ENCODE measurements at regions not wholly inside any gene's neighbourhood (a gene's known extent, or its start where the extent isn't known, plus 50 kb on each side); places are given as distances from the start of the nearest gene placed in this dataset.

DNA sequence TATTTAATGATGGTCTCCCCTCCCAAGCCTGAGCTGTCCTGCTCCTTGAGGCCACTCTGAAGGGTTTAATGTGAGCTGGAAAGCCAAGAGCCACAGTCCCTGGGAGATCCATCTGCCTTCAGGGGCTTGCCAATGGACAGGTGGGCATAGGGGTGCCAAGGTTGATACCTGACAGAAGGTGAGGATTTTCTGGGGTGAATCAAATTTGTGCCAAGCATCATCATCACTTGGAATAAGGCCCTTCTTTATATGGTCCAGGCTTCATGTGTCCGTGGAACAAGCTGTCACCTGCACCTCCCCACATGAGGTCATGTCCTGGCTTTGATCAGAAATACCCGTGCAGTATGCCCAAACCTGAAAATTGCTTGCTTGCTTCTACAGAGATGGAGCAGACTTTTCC lies 71.9 kb upstream of the CTNNB1 start:
- in situ Hi-C loops (cut with MboI; ENCODE audit: low sequenced_read_pairs) = no loop called here
- no peaks in the 10 kb centered on the region for H3K36me3 ChIP-seq (replicated peaks)
- DNase-seq (ENCODE audit: low spot score in 2 of 2) = no peak
- no peaks in the 10 kb centered on the region for H3K9me3 ChIP-seq
- no peaks in the 10 kb centered on the region for H3K4me1 ChIP-seq
- H3K4me3 ChIP-seq = no peak overlapping the region
- H3K27me3 ChIP-seq (ENCODE audit: low read depth) = no peaks in the 10 kb centered on the region

GRCh38 chr3:41129731-41130130 lies 69.6 kb upstream of the CTNNB1 start:
- H3K9me3 ChIP-seq = no peaks in the 10 kb centered on the region
- in situ Hi-C loops (cut with MboI; ENCODE audit: low sequenced_read_pairs) = no loop called here
- no peaks in the 10 kb centered on the region for H3K4me1 ChIP-seq
- no peak for DNase-seq (ENCODE audit: low spot score in 2 of 2)
- H3K27me3 ChIP-seq (ENCODE audit: low read depth) = no peaks in the 10 kb centered on the region
- no peaks in the 10 kb centered on the region for H3K36me3 ChIP-seq (replicated peaks)
- H3K4me3 ChIP-seq = no peak overlapping the region

DNA sequence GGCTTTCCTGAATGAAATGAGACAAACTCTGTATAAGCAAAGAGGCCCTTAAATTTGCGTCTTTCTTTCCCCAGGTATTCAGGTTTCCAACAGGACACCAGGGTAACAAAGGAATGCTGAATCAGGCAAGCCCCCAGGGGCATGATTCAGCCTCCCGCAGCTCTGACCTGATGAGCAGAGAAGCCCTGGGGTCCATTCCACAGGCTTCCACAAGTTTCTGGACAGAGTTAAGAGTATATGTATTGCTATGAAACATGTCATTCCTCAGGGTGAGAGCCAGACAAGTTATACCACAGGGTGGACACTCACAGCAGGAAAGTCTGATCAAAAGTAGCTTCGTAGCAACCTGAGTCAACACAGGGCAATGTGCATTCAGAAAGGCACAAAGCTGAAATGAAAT lies 68.1 kb upstream of the CTNNB1 start:
- no peaks in the 10 kb centered on the region for H3K9me3 ChIP-seq
- H3K27me3 ChIP-seq (ENCODE audit: low read depth) = no peaks in the 10 kb centered on the region
- no peaks in the 10 kb centered on the region for H3K36me3 ChIP-seq (replicated peaks)
- in situ Hi-C loops (cut with MboI; ENCODE audit: low sequenced_read_pairs) = no loop called here
- DNase-seq (ENCODE audit: low spot score in 2 of 2) = no peak
- no peaks in the 10 kb centered on the region for H3K4me1 ChIP-seq
- H3K4me3 ChIP-seq = no peak overlapping the region

- in situ Hi-C loops (cut with MboI; ENCODE audit: low sequenced_read_pairs) = no loop called here
- H3K4me3 ChIP-seq = no peak overlapping the region
- no peaks in the 10 kb centered on the region for H3K4me1 ChIP-seq
- no peaks in the 10 kb centered on the region for H3K9me3 ChIP-seq
- H3K27me3 ChIP-seq (ENCODE audit: low read depth) = no peaks in the 10 kb centered on the region
- H3K36me3 ChIP-seq (replicated peaks) = no peaks in the 10 kb centered on the region
- no peak for DNase-seq (ENCODE audit: low spot score in 2 of 2)
Observed at GRCh38 chr3:41137686-41138111, 61.6 kb upstream of the CTNNB1 start.

DNA sequence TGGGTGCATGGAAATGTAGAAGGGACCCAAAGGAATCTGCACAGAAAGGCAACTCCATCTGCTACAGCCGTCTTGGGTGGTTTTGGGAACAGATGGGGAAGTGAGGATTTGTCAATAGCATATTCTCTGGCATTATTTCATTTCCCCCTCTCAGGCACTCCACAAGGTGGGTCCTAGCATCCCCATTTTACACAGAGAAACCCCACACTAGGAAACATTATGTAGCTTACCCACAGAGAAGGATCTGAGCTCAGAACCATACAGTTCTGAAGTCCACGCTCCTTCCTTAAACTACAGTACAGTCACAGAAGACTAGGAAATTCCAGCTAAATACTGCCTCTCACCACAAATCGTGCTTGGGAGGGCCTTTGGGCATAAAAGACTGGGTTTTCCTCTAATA lies 61.2 kb upstream of the CTNNB1 start:
- DNase-seq (ENCODE audit: low spot score in 2 of 2) = no peak
- Histone ChIP-seq H3K9me3 (no peaks in the 10 kb centered on the region), H3K27me3 (ENCODE audit: low read depth) (no peaks in the 10 kb centered on the region), H3K4me3 (no peak overlapping the region), H3K36me3 (replicated peaks) (no peaks in the 10 kb centered on the region), H3K4me1 (no peaks in the 10 kb centered on the region)
- in situ Hi-C loops (cut with MboI; ENCODE audit: low sequenced_read_pairs) = no loop called here

GRCh38 chr3:41138601-41139000 lies 60.7 kb upstream of the CTNNB1 start:
- no peaks in the 10 kb centered on the region for H3K9me3 ChIP-seq
- in situ Hi-C loops (cut with MboI; ENCODE audit: low sequenced_read_pairs) = no loop called here
- H3K27me3 ChIP-seq (ENCODE audit: low read depth) = no peaks in the 10 kb centered on the region
- no peaks in the 10 kb centered on the region for H3K4me1 ChIP-seq
- no peak overlapping the region for H3K4me3 ChIP-seq
- no peak for DNase-seq (ENCODE audit: low spot score in 2 of 2)
- no peaks in the 10 kb centered on the region for H3K36me3 ChIP-seq (replicated peaks)

DNA sequence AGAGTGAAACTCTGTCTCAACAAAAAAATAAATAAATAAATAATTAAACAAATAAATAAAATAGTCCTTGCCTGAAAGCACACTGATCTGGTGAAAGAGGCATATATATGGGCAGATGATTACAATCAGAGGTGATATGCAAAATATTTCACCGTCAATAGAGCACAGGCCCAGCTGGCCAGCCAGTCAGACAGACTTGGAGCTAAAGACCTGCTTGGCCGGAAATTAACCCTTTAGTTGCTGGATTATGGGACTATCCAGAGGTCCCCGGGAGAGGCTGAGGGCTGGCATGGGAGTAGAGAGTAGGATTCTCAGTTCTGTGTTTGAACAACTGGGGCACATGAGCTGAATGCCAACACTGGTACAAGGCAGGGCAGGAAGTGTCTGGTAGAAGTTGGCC lies 59.1 kb upstream of the CTNNB1 start:
- Histone ChIP-seq H3K27me3 (ENCODE audit: low read depth) (no peaks in the 10 kb centered on the region), H3K4me3 (no peak overlapping the region), H3K36me3 (replicated peaks) (no peaks in the 10 kb centered on the region), H3K9me3 (no peaks in the 10 kb centered on the region), H3K4me1 (no peaks in the 10 kb centered on the region)
- in situ Hi-C loops (cut with MboI; ENCODE audit: low sequenced_read_pairs) = no loop called here
- DNase-seq (ENCODE audit: low spot score in 2 of 2) = no peak

GRCh38 chr3:41141433-41142167 lies 57.7 kb upstream of the CTNNB1 start:
- H3K36me3 ChIP-seq (replicated peaks) = no peaks in the 10 kb centered on the region
- in situ Hi-C loops (cut with MboI; ENCODE audit: low sequenced_read_pairs) = no loop called here
- no peak for DNase-seq (ENCODE audit: low spot score in 2 of 2)
- no peaks in the 10 kb centered on the region for H3K9me3 ChIP-seq
- no peaks in the 10 kb centered on the region for H3K4me1 ChIP-seq
- H3K4me3 ChIP-seq = no peak overlapping the region
- no peaks in the 10 kb centered on the region for H3K27me3 ChIP-seq (ENCODE audit: low read depth)

GRCh38 chr3:41143421-41144031 lies 55.8 kb upstream of the CTNNB1 start:
- H3K27me3 ChIP-seq (ENCODE audit: low read depth) = no peaks in the 10 kb centered on the region
- H3K9me3 ChIP-seq = no peaks in the 10 kb centered on the region
- H3K4me1 ChIP-seq = no peaks in the 10 kb centered on the region
- no peak for DNase-seq (ENCODE audit: low spot score in 2 of 2)
- no peak overlapping the region for H3K4me3 ChIP-seq
- in situ Hi-C loops (cut with MboI; ENCODE audit: low sequenced_read_pairs) = no loop called here
- H3K36me3 ChIP-seq (replicated peaks) = no peaks in the 10 kb centered on the region

DNA sequence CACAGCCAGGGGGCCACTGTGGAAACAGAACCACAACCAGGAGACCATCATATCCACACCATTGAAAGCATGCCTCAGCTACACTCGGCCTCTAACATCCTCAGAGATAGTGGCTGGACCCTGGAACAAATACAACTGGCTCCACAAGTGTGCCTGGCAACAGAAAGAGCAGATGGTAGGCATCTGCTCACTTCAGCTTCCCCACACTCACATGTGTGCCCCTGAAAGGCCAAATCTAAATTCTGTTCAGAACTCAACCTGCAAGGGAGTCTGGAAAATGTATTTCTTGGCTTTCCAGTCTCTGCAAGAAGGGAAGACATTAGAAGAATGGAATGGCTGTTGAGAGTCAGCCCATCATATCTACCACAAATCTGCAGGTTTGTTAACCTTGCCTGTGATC lies 54.7 kb upstream of the CTNNB1 start:
- Histone ChIP-seq H3K4me1 (no peaks in the 10 kb centered on the region), H3K36me3 (replicated peaks) (no peaks in the 10 kb centered on the region), H3K9me3 (no peaks in the 10 kb centered on the region), H3K27me3 (ENCODE audit: low read depth) (no peaks in the 10 kb centered on the region), H3K4me3 (no peak overlapping the region)
- in situ Hi-C loops (cut with MboI; ENCODE audit: low sequenced_read_pairs) = no loop called here
- DNase-seq (ENCODE audit: low spot score in 2 of 2) = no peak

DNA sequence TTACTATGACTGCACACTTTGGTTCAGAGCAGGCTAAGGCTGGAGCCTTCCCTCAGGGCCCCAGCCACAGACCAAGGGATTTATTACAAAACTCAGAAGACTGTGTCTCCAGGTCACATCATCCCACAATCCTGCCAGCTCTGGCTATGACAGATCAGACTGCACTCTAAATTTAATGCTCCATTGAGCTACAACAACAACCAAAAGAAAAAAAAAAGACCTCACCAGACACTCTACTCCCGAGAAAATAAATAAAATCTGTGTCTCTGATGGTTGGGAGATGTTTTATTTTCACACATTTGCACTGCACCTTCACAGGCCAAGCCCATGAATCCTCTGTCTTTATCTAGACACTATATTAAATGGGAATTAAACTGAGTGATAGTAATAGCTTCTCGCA lies 50.8 kb upstream of the CTNNB1 start:
- DNase-seq (ENCODE audit: low spot score in 2 of 2) = no peak
- H3K4me1 ChIP-seq = no peaks in the 10 kb centered on the region
- no peaks in the 10 kb centered on the region for H3K36me3 ChIP-seq (replicated peaks)
- H3K4me3 ChIP-seq = no peak overlapping the region
- in situ Hi-C loops (cut with MboI; ENCODE audit: low sequenced_read_pairs) = no loop called here
- H3K9me3 ChIP-seq = no peaks in the 10 kb centered on the region
- no peaks in the 10 kb centered on the region for H3K27me3 ChIP-seq (ENCODE audit: low read depth)

GRCh38 chr3:41148901-41149300 lies 50.4 kb upstream of the CTNNB1 start:
- H3K4me1 ChIP-seq = no peaks in the 10 kb centered on the region
- no peak for DNase-seq (ENCODE audit: low spot score in 2 of 2)
- in situ Hi-C loops (cut with MboI; ENCODE audit: low sequenced_read_pairs) = no loop called here
- no peaks in the 10 kb centered on the region for H3K36me3 ChIP-seq (replicated peaks)
- H3K27me3 ChIP-seq (ENCODE audit: low read depth) = no peaks in the 10 kb centered on the region
- H3K9me3 ChIP-seq = no peaks in the 10 kb centered on the region
- no peak overlapping the region for H3K4me3 ChIP-seq
